ENCODE measurements at regions not wholly inside any gene's neighbourhood (a gene's known extent, or its start where the extent isn't known, plus 50 kb on each side); places are given as distances from the start of the nearest gene placed in this dataset.

- TF ChIP-seq, protein P1, sequence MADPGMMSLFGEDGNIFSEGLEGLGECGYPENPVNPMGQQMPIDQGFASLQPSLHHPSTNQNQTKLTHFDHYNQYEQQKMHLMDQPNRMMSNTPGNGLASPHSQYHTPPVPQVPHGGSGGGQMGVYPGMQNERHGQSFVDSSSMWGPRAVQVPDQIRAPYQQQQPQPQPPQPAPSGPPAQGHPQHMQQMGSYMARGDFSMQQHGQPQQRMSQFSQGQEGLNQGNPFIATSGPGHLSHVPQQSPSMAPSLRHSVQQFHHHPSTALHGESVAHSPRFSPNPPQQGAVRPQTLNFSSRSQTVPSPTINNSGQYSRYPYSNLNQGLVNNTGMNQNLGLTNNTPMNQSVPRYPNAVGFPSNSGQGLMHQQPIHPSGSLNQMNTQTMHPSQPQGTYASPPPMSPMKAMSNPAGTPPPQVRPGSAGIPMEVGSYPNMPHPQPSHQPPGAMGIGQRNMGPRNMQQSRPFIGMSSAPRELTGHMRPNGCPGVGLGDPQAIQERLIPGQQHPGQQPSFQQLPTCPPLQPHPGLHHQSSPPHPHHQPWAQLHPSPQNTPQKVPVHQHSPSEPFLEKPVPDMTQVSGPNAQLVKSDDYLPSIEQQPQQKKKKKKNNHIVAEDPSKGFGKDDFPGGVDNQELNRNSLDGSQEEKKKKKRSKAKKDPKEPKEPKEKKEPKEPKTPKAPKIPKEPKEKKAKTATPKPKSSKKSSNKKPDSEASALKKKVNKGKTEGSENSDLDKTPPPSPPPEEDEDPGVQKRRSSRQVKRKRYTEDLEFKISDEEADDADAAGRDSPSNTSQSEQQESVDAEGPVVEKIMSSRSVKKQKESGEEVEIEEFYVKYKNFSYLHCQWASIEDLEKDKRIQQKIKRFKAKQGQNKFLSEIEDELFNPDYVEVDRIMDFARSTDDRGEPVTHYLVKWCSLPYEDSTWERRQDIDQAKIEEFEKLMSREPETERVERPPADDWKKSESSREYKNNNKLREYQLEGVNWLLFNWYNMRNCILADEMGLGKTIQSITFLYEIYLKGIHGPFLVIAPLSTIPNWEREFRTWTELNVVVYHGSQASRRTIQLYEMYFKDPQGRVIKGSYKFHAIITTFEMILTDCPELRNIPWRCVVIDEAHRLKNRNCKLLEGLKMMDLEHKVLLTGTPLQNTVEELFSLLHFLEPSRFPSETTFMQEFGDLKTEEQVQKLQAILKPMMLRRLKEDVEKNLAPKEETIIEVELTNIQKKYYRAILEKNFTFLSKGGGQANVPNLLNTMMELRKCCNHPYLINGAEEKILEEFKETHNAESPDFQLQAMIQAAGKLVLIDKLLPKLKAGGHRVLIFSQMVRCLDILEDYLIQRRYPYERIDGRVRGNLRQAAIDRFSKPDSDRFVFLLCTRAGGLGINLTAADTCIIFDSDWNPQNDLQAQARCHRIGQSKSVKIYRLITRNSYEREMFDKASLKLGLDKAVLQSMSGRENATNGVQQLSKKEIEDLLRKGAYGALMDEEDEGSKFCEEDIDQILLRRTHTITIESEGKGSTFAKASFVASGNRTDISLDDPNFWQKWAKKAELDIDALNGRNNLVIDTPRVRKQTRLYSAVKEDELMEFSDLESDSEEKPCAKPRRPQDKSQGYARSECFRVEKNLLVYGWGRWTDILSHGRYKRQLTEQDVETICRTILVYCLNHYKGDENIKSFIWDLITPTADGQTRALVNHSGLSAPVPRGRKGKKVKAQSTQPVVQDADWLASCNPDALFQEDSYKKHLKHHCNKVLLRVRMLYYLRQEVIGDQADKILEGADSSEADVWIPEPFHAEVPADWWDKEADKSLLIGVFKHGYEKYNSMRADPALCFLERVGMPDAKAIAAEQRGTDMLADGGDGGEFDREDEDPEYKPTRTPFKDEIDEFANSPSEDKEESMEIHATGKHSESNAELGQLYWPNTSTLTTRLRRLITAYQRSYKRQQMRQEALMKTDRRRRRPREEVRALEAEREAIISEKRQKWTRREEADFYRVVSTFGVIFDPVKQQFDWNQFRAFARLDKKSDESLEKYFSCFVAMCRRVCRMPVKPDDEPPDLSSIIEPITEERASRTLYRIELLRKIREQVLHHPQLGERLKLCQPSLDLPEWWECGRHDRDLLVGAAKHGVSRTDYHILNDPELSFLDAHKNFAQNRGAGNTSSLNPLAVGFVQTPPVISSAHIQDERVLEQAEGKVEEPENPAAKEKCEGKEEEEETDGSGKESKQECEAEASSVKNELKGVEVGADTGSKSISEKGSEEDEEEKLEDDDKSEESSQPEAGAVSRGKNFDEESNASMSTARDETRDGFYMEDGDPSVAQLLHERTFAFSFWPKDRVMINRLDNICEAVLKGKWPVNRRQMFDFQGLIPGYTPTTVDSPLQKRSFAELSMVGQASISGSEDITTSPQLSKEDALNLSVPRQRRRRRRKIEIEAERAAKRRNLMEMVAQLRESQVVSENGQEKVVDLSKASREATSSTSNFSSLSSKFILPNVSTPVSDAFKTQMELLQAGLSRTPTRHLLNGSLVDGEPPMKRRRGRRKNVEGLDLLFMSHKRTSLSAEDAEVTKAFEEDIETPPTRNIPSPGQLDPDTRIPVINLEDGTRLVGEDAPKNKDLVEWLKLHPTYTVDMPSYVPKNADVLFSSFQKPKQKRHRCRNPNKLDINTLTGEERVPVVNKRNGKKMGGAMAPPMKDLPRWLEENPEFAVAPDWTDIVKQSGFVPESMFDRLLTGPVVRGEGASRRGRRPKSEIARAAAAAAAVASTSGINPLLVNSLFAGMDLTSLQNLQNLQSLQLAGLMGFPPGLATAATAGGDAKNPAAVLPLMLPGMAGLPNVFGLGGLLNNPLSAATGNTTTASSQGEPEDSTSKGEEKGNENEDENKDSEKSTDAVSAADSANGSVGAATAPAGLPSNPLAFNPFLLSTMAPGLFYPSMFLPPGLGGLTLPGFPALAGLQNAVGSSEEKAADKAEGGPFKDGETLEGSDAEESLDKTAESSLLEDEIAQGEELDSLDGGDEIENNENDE (IDR thresholded peaks at IDR 0.05; ENCODE audit: insufficient replicate concordance, low read length), result no peak
- TF ChIP-seq BCL11A (IDR thresholded peaks at IDR 0.05; ENCODE audit: low read depth in 2 of 2, low read length in 2 of 2), result no peak
- TF ChIP-seq POLR2AphosphoS5 (IDR thresholded peaks at IDR 0.05; ENCODE audit: low read depth, low read length), result no peak
- no peak for TF ChIP-seq ZNF274 (IDR thresholded peaks at IDR 0.05; ENCODE audit: borderline replicate concordance, extremely low read depth, low read length)
- no peak for TF ChIP-seq RFX5 (IDR thresholded peaks at IDR 0.05; ENCODE audit: borderline replicate concordance, low read depth, low read length)
- no peak for TF ChIP-seq CHD1 (IDR thresholded peaks at IDR 0.05; ENCODE audit: low read depth, low read length)
- TF ChIP-seq BRCA1 (IDR thresholded peaks at IDR 0.05; ENCODE audit: low read depth, low read length), result no peak
- TF ChIP-seq MAX (IDR thresholded peaks at IDR 0.05), result no peak
- no peak for TF ChIP-seq TAF7 (optimal IDR thresholded peaks at IDR 0.05; ENCODE audit: borderline replicate concordance, low read depth, low read length)
- TF ChIP-seq ASH2L (IDR thresholded peaks at IDR 0.05; ENCODE audit: low read length), result no peak
- TF ChIP-seq CTBP2 (IDR thresholded peaks at IDR 0.05; ENCODE audit: borderline replicate concordance, insufficient read depth, insufficient read length, low read length), result no peak
- TF ChIP-seq PHF8 (conservative IDR thresholded peaks at IDR 0.05; ENCODE audit: low read depth, low read length), result no peak
These were observed 396.4 kb downstream of the TMEM232 start (continued) for GRCh38 chr5:110329955-110330525.
